ENCODE measurements at regions not wholly inside any gene's neighbourhood (a gene's known extent, or its start where the extent isn't known, plus 50 kb on each side); places are given as distances from the start of the nearest gene placed in this dataset.

- DNase-seq: no peak
Measured at GRCh38 chr5:40413743-40414142, 266.0 kb upstream of the PTGER4 start.

GRCh38 chr5:40412771-40413170, 266.9 kb upstream of the PTGER4 start:
- no peak for DNase-seq

- no peak for DNase-seq
Measured at GRCh38 chr5:40410964-40411635, 268.6 kb upstream of the PTGER4 start.

- no peak for DNase-seq
Measured at GRCh38 chr5:40410231-40410861, 269.4 kb upstream of the PTGER4 start.

GRCh38 chr5:40409601-40410000, 270.1 kb upstream of the PTGER4 start:
- DNase-seq: no peak

GRCh38 chr5:40406741-40407211, 272.9 kb upstream of the PTGER4 start:
- DNase-seq: no peak

- DNase-seq: no peak
Measured at GRCh38 chr5:40405996-40406740, 273.5 kb upstream of the PTGER4 start.

GRCh38 chr5:40405230-40405629, 274.5 kb upstream of the PTGER4 start:
- DNase-seq: no peak

GRCh38 chr5:40404613-40405012, 275.1 kb upstream of the PTGER4 start:
- no peak for DNase-seq

GRCh38 chr5:40402007-40402364, 277.7 kb upstream of the PTGER4 start:
- DNase-seq: no peak

GRCh38 chr5:40401284-40402006, 278.3 kb upstream of the PTGER4 start:
- DNase-seq: no peak

- no peak for DNase-seq
Measured at GRCh38 chr5:40400245-40400644, 279.5 kb upstream of the PTGER4 start.

GRCh38 chr5:40399349-40399748, 280.4 kb upstream of the PTGER4 start:
- no peak for DNase-seq

GRCh38 chr5:40397976-40398375, 281.7 kb upstream of the PTGER4 start:
- no peak for DNase-seq

- DNase-seq: no peak
Measured at GRCh38 chr5:40397091-40397490, 282.6 kb upstream of the PTGER4 start.

- no peak for DNase-seq
Measured at GRCh38 chr5:40396317-40396716, 283.4 kb upstream of the PTGER4 start.

- no peak for DNase-seq
Measured at GRCh38 chr5:40395251-40395650, 284.5 kb upstream of the PTGER4 start.

GRCh38 chr5:40394698-40395097, 285.0 kb upstream of the PTGER4 start:
- DNase-seq: no peak

GRCh38 chr5:40391642-40392041, 288.1 kb upstream of the PTGER4 start:
- DNase-seq: no peak

GRCh38 chr5:40390281-40391149, 289.2 kb upstream of the PTGER4 start:
- no peak for DNase-seq

- no peak for DNase-seq
Measured at GRCh38 chr5:40389591-40389990, 290.1 kb upstream of the PTGER4 start.

Measured in muscle of arm (tissue), 1 donor.